ENCODE measurements at regions not wholly inside any gene's neighbourhood (a gene's known extent, or its start where the extent isn't known, plus 50 kb on each side); places are given as distances from the start of the nearest gene placed in this dataset.
A peak's percentile ranks its signal among the peaks of the same experiment; 100 is the strongest.

- Histone ChIP-seq H3K36me3 (ENCODE audit: control insufficient read depth in 1 of 2, insufficient read depth in 2 of 2, low read length in 2 of 2) (no peaks in the 10 kb centered on the region), H3K27ac (ENCODE audit: low read length) (no peak overlapping the region), H3K9me3 (ENCODE audit: control insufficient read depth in 1 of 2, low read length in 2 of 2) (no peaks in the 10 kb centered on the region), H3K4me3 (ENCODE audit: low read depth in 1 of 2, low read length in 2 of 2) (no peak overlapping the region), H3K4me1 (ENCODE audit: control insufficient read depth in 1 of 2, insufficient read depth in 2 of 2, low read length in 2 of 2) (peaks cover 13 to 19% of the 10 kb centered on the region in 2 donors), H3K27me3 (ENCODE audit: low read depth, low read length) (no peaks in the 10 kb centered on the region)
Observed at GRCh38 chr16:85455534-85455933, 157.6 kb upstream of the GSE1 start.

GRCh38 chr16:85457366-85457765, 155.8 kb upstream of the GSE1 start:
- Histone ChIP-seq H3K4me1 (ENCODE audit: control insufficient read depth in 1 of 2, insufficient read depth in 2 of 2, low read length in 2 of 2) (peaks cover 30 to 37% of the 10 kb centered on the region in 2 donors), H3K36me3 (ENCODE audit: control insufficient read depth in 1 of 2, insufficient read depth in 2 of 2, low read length in 2 of 2) (no peaks in the 10 kb centered on the region), H3K27me3 (ENCODE audit: low read depth, low read length) (peaks cover 7% of the 10 kb centered on the region), H3K27ac (ENCODE audit: low read length) (no peak overlapping the region), H3K9me3 (ENCODE audit: control insufficient read depth in 1 of 2, low read length in 2 of 2) (no peaks in the 10 kb centered on the region), H3K4me3 (ENCODE audit: low read depth in 1 of 2, low read length in 2 of 2) (no peak overlapping the region)

- Histone ChIP-seq H3K4me1 (ENCODE audit: control insufficient read depth in 1 of 2, insufficient read depth in 2 of 2, low read length in 2 of 2) (peaks cover 30 to 46% of the 10 kb centered on the region in 2 donors), H3K27ac (ENCODE audit: low read length) (no peak overlapping the region), H3K36me3 (ENCODE audit: control insufficient read depth in 1 of 2, insufficient read depth in 2 of 2, low read length in 2 of 2) (no peaks in the 10 kb centered on the region), H3K9me3 (ENCODE audit: control insufficient read depth in 1 of 2, low read length in 2 of 2) (no peaks in the 10 kb centered on the region), H3K27me3 (ENCODE audit: low read depth, low read length) (peaks cover 7% of the 10 kb centered on the region), H3K4me3 (ENCODE audit: low read depth in 1 of 2, low read length in 2 of 2) (no peak overlapping the region)
Observed at GRCh38 chr16:85458968-85459367, 154.2 kb upstream of the GSE1 start.

GRCh38 chr16:85459529-85460251, 153.4 kb upstream of the GSE1 start:
- H3K4me3 ChIP-seq (ENCODE audit: low read depth in 1 of 2, low read length in 2 of 2): no peak overlapping the region
- H3K27ac ChIP-seq (ENCODE audit: low read length): peak overlapping the region; percentile 41
- H3K4me1 ChIP-seq (ENCODE audit: control insufficient read depth in 1 of 2, insufficient read depth in 2 of 2, low read length in 2 of 2): peaks cover 30 to 46% of the 10 kb centered on the region in 2 donors
- no peaks in the 10 kb centered on the region for H3K36me3 ChIP-seq (ENCODE audit: control insufficient read depth in 1 of 2, insufficient read depth in 2 of 2, low read length in 2 of 2)
- no peaks in the 10 kb centered on the region for H3K9me3 ChIP-seq (ENCODE audit: control insufficient read depth in 1 of 2, low read length in 2 of 2)
- H3K27me3 ChIP-seq (ENCODE audit: low read depth, low read length): peaks cover 10% of the 10 kb centered on the region

GRCh38 chr16:85460252-85461021, 152.7 kb upstream of the GSE1 start:
- Histone ChIP-seq H3K9me3 (ENCODE audit: control insufficient read depth in 1 of 2, low read length in 2 of 2) (no peaks in the 10 kb centered on the region), H3K36me3 (ENCODE audit: control insufficient read depth in 1 of 2, insufficient read depth in 2 of 2, low read length in 2 of 2) (no peaks in the 10 kb centered on the region), H3K4me3 (ENCODE audit: low read depth in 1 of 2, low read length in 2 of 2) (no peak overlapping the region), H3K27me3 (ENCODE audit: low read depth, low read length) (peaks cover 12% of the 10 kb centered on the region), H3K4me1 (ENCODE audit: control insufficient read depth in 1 of 2, insufficient read depth in 2 of 2, low read length in 2 of 2) (peaks cover 30 to 47% of the 10 kb centered on the region in 2 donors), H3K27ac (ENCODE audit: low read length) (peak overlapping the region; percentile 5)

GRCh38 chr16:85461022-85461813, 151.9 kb upstream of the GSE1 start:
- Histone ChIP-seq H3K27me3 (ENCODE audit: low read depth, low read length) (peaks cover 12% of the 10 kb centered on the region), H3K4me3 (ENCODE audit: low read depth in 1 of 2, low read length in 2 of 2) (peak overlapping the region in 1 of 2 donors; percentile 61), H3K9me3 (ENCODE audit: control insufficient read depth in 1 of 2, low read length in 2 of 2) (no peaks in the 10 kb centered on the region), H3K27ac (ENCODE audit: low read length) (no peak overlapping the region), H3K36me3 (ENCODE audit: control insufficient read depth in 1 of 2, insufficient read depth in 2 of 2, low read length in 2 of 2) (no peaks in the 10 kb centered on the region), H3K4me1 (ENCODE audit: control insufficient read depth in 1 of 2, insufficient read depth in 2 of 2, low read length in 2 of 2) (peaks cover 30 to 55% of the 10 kb centered on the region in 2 donors)

GRCh38 chr16:85461814-85462713, 151.1 kb upstream of the GSE1 start:
- Histone ChIP-seq H3K4me1 (ENCODE audit: control insufficient read depth in 1 of 2, insufficient read depth in 2 of 2, low read length in 2 of 2) (peaks cover 30 to 55% of the 10 kb centered on the region in 2 donors), H3K9me3 (ENCODE audit: control insufficient read depth in 1 of 2, low read length in 2 of 2) (no peaks in the 10 kb centered on the region), H3K27me3 (ENCODE audit: low read depth, low read length) (peaks cover 12% of the 10 kb centered on the region), H3K4me3 (ENCODE audit: low read depth in 1 of 2, low read length in 2 of 2) (peak overlapping the region; percentile 27 to 61), H3K36me3 (ENCODE audit: control insufficient read depth in 1 of 2, insufficient read depth in 2 of 2, low read length in 2 of 2) (no peaks in the 10 kb centered on the region), H3K27ac (ENCODE audit: low read length) (no peak overlapping the region)

GRCh38 chr16:85462714-85463611, 150.2 kb upstream of the GSE1 start:
- H3K27me3 ChIP-seq (ENCODE audit: low read depth, low read length): peaks cover 12% of the 10 kb centered on the region
- H3K4me3 ChIP-seq (ENCODE audit: low read depth in 1 of 2, low read length in 2 of 2): peak overlapping the region in 1 of 2 donors; percentile 41
- no peaks in the 10 kb centered on the region for H3K36me3 ChIP-seq (ENCODE audit: control insufficient read depth in 1 of 2, insufficient read depth in 2 of 2, low read length in 2 of 2)
- peaks cover 30 to 55% of the 10 kb centered on the region in 2 donors for H3K4me1 ChIP-seq (ENCODE audit: control insufficient read depth in 1 of 2, insufficient read depth in 2 of 2, low read length in 2 of 2)
- H3K27ac ChIP-seq (ENCODE audit: low read length): no peak overlapping the region
- no peaks in the 10 kb centered on the region for H3K9me3 ChIP-seq (ENCODE audit: control insufficient read depth in 1 of 2, low read length in 2 of 2)

GRCh38 chr16:85463672-85464382, 149.3 kb upstream of the GSE1 start:
- Histone ChIP-seq H3K4me1 (ENCODE audit: control insufficient read depth in 1 of 2, insufficient read depth in 2 of 2, low read length in 2 of 2) (peaks cover 30 to 54% of the 10 kb centered on the region in 2 donors), H3K36me3 (ENCODE audit: control insufficient read depth in 1 of 2, insufficient read depth in 2 of 2, low read length in 2 of 2) (no peaks in the 10 kb centered on the region), H3K9me3 (ENCODE audit: control insufficient read depth in 1 of 2, low read length in 2 of 2) (no peaks in the 10 kb centered on the region), H3K27me3 (ENCODE audit: low read depth, low read length) (peaks cover 12% of the 10 kb centered on the region), H3K4me3 (ENCODE audit: low read depth in 1 of 2, low read length in 2 of 2) (no peak overlapping the region), H3K27ac (ENCODE audit: low read length) (no peak overlapping the region)

Data from muscle layer of duodenum (tissue), 2 donors.